GM12874 (cell line): ENCODE measurements at regions not wholly inside any gene's neighbourhood (a gene's known extent, or its start where the extent isn't known, plus 50 kb on each side); places are given as distances from the start of the nearest gene placed in this dataset.

ENCODE experiments used
- TF ChIP-seq, protein P1 (sequence below): IDR thresholded peaks from 2 replicates; pipeline ENCODE4 v1.5.1; 2011; ENCODE audit warnings: low read depth, mild to moderate bottlenecking, control low read depth, low read length, moderate library complexity; ENCODE audit not compliant: insufficient read depth

DNA sequence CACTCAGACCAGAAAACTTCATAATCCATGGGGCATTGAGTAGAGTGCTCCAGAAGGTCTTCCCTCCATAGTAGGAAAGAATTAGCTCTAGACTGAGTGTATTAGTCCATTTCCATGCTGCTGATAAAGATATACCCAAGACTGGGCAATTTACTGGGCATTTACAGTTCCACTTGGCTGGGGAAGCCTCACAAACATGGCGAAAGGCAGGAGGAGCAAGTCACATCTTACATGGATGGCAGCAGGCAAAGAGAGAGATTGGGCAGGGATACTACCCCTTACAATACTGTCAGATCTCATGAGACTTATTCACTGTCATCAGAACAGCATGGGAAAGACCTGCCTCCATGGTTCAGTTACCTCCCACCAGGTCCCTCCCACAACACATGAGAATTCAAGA is 300.6 kb upstream of the TMEM132C start:
- TF ChIP-seq, protein P1, sequence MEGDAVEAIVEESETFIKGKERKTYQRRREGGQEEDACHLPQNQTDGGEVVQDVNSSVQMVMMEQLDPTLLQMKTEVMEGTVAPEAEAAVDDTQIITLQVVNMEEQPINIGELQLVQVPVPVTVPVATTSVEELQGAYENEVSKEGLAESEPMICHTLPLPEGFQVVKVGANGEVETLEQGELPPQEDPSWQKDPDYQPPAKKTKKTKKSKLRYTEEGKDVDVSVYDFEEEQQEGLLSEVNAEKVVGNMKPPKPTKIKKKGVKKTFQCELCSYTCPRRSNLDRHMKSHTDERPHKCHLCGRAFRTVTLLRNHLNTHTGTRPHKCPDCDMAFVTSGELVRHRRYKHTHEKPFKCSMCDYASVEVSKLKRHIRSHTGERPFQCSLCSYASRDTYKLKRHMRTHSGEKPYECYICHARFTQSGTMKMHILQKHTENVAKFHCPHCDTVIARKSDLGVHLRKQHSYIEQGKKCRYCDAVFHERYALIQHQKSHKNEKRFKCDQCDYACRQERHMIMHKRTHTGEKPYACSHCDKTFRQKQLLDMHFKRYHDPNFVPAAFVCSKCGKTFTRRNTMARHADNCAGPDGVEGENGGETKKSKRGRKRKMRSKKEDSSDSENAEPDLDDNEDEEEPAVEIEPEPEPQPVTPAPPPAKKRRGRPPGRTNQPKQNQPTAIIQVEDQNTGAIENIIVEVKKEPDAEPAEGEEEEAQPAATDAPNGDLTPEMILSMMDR, result no peak

DNA sequence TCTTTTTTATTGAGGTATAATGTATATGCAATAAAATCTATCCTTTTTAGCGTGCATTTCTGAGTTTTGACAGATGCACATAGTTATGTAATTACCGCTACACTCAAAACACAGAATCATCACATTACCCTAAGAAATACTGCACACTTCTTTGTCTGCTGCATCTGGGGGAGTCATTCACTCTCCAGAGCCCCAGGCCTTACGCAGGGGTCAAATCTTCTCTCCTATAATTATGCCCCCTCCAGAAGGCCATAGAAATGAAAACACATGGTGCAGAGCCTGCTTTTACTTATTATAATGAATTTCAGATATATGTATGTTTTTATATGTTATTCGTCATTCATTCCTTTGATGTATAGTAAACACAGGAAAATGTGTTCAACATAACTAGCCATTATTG is 296.5 kb upstream of the TMEM132C start:
- TF ChIP-seq, protein P1, result no peak

DNA sequence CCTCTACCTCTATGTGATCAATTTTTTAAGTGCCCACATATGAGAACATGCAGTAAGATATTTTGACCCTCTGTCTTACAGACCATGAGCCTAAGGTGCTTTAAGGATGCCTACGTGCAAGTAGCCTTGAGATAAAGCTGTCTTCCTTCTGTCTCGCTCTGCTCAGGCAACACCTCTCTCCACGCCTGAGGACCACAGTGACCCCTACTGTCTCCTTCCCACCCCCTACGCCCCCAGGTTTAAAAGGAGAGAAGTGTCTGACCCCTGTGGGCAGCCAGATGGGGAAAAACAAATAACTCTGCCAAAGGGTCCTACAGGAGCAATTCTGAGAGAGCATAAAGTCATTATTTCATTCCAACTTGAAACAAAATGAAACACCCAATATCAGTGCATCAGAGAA is 286.4 kb upstream of the TMEM132C start:
- TF ChIP-seq, protein P1, result no peak

DNA sequence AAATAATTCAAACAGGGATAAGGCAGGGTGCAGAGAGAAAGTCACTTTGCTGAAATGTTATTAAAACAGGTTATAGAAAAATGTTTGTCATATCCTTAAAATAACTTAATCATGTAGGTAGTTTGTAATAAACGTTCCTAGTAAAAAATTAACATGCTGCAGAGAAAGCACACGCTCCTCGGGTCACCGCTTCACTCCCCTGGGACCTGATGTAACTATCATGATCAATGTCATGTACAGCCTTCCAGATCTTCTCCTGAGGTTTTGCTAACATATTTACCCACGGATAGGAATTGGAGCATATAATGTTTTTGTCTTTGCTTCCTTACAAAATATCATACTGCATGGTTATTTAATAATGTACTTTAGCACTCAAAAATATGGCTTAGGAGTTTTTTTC is 285.1 kb upstream of the TMEM132C start:
- TF ChIP-seq, protein P1, result no peak

DNA sequence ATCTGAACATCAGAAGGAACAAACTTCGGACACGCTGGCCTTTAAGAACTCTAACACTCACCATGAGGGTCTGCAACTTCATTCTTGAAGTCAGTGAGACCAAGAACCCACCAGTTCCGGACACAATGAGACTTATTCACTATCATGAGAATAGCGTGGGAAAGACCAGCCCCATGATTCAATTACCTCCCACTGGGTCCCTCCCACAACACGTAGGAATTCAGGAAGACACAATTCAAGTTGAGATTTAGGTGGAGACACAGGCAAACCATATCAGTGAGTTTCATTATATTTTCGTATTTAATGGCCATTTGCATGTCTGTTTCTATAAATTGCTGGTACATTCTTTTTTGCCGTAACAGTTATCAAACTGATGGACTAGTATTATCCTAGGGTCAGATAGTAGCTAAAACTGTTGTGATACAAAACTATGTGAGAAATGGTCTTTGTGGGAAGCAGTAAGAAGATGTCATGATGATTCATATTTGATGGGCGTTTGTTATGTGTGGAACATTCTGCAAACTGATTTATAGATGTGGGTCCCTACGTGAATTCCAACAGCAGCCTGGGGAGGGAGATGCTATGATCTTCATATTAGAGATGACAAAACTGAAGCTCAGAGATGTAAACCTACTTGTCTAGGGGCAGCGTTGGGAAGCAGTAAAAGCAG is 282.4 kb upstream of the TMEM132C start:
- TF ChIP-seq, protein P1, result no peak

DNA sequence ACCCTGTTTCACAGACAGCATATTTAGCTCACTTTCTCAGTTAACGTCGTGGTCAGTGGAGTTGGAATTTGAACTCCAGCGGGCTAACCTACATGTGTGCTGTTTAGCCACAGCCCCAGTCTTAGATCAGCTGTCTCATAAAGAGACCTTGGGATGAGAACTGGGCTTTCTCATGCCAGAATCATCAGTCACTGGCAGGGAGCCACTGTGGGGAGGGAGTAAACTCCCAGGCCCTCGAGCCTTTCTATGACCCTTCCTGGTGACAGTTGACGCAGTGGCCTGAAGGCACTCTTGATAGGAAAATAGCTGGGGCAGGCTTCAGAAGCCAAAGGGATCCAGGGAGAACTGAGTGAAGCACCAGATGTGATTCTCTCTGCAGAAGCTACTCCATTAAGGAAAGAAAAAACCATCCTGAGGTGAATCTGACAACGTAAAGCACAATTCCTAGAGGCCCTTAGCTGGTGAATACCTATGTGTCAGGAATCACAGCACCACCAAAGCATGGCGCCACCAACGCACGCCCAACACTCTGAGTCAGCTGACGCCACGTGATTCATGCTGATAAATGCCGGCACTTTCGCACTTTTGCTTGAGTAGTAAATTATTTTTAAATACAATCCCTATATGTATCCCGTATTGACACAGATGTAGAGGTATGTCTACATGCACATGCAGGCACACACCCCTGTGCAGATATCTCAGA is 279.6 kb upstream of the TMEM132C start:
- TF ChIP-seq, protein P1, result no peak

DNA sequence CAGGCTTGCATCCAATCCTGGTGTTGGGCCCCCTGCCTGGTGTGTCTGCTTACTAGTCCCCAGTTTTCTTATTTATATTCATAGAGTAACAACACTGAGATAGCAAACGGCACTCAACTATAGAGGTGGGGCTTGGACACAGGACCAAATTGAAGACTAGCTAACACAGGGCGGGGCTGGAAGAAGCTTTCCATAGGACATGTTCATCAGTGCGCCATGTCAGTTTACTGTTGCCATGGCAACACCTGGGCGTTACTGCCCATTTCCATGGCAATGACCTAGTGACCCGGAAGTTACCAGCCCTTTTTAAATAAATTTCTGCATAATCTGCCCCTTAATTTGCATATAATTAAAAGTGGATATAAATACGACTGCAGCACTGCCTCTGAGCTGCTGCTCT is 275.5 kb upstream of the TMEM132C start:
- TF ChIP-seq, protein P1, result no peak
